Stimulated activated CD4-positive, alpha-beta T cell treated with anti-CD3 and anti-CD28 coated beads, TNF-alpha, amount 100 ng/mL, for 4 hours (primary cell): ENCODE measurements at regions not wholly inside any gene's neighbourhood (a gene's known extent, or its start where the extent isn't known, plus 50 kb on each side); places are given as distances from the start of the nearest gene placed in this dataset.

ENCODE experiments used
- DNase-seq, 3 experiments: peaks; one replicate each; pipeline ENCODE4 v3.0.0-alpha.2; 2020; ENCODE audit warnings: low read depth in 3 of 3

DNA sequence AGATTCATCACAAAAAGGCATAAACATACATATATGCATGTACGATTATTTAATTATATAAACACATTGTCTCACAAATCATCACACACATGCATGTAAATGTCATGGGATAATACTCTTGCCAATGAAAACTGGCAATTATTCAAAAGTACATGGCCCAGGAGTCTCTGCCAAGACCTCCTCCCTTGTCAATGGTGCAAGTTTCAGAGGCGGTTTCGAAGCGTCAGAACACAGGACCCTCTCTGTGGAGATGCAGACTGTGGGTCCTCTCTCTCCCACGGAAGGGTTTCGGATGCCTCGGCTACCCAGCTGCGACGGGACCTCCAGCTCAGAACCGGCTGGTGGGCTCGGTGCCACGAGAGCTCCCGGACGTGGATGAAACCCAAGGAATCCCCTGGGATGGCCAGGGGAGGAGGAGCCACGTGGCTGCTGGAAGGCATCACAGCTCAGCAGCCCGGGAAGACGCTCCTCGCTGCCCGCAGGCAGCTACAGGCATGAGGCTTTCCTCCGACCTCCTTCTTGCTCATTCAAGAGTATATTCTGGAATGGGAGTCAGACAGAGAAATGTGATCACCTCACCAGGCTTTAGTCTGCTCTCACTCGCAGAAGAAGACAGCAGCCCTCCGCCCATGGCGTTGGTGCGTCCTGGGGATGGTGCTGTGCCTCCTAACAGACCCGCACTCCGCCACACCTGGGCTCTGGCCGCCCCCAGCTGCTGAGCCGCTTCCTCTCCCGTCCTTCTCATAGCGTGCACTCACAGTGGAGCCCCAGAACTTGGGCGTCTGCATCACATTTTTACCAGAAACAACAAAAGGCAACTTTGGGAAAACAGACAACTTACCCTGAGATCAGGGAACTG lies 308.8 kb downstream of the IRX2 start:
- no peak for DNase-seq

DNA sequence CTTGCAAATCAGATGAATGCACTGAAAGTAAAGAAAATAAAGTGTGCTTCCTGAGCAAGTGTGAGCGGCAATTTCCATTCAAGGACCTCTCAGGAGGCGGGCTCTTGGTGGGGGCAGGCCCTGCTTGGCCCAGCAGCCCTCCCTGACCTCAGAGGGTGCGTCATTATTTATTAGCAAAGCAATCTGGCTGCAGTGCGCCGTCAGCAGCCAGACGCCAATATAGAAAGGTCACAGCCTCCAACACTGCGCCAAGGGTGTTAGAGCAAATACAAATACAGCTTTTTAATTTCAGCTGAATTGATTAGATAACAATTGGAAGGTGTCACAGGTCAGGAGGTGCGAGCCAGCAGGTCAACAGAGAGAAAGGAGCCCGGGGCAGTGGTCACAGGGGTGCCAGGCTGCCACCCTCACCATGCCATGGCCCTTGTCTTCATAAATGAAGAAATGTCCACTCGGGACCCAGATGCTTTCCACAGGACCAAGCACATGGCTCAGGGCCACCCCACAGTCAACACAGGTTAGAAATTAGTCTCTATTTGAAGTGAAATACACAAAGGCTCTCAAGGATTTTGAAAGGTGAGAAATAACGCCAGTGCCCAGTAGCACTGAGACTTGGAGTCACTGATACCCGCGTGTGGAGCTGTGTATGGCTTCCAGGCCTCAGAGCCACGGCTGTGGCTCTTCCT lies 309.8 kb downstream of the IRX2 start:
- no peak for DNase-seq

DNA sequence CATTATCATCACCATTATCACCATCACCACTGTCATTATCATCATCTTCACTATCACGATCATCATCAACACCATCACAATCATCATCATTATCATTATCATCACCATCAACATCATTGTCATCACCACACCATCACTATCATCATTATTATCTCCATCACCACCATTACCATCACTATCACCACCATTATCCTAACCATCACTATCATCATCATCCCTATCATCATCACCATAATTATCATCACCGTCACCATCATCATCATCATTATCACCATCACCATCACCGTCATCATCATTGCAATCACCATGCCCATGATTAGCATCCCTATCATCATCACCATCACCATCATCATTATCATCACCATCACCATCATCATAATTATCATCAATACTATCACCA lies 311.9 kb downstream of the IRX2 start:
- no peak for DNase-seq

DNA sequence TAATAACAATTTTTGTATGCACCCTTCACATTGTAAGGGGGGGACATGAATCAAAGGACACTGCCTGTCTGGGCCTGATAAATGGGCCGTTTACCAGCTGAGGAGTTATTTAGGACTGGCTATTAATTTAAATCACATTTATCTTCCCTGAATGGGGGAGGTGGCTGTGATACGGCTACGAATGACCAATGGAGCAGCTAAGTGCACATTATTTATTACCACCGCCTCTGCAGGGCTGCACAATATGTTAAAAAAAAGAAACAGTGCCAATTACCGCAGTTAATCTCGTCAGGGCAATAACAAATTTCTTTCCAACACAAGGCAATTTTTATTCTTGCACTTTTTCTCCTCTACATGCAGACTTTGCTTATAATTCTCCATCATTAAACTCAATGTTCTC lies 318.4 kb downstream of the IRX2 start:
- DNase-seq: no peak

DNA sequence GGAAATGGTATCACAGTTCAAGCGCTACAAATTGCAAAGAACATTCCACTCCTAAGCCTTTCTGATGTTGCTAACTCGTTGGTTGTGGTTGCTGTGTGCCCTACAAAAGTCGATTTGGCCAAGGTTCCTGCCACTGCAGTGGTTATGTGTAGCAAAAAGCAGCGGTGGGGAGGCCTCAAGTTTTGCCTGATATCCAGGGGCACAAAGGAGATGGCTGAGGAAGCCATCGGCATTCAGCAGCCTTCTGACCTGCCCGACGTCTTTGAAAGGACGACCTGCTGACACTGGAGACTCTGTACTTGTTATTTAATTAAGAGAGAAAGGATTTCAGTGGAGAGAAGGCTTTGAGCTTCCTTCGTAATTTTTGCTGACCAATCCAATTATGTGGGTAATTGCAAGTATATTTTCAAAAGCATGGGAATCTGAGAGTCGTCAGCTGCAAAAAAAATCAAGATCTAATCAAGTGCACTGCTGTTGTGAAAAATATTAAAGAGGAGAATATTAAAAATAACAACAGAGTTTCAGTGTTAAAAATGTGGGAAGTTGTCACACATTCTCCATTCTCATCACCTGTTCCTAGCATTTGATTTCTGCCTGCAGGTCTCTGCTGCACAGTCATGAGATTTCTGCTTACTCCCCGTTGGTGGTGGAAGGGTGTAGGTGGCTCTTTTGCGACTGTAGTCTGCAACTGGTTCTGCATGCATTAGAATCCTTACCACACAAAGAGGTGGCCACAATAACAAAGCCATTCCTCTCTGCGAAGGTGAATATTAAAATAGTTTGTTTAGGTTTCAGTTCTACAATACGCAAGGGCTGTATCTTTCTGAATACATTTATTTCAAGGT lies 319.2 kb downstream of the IRX2 start:
- DNase-seq: no peak

DNA sequence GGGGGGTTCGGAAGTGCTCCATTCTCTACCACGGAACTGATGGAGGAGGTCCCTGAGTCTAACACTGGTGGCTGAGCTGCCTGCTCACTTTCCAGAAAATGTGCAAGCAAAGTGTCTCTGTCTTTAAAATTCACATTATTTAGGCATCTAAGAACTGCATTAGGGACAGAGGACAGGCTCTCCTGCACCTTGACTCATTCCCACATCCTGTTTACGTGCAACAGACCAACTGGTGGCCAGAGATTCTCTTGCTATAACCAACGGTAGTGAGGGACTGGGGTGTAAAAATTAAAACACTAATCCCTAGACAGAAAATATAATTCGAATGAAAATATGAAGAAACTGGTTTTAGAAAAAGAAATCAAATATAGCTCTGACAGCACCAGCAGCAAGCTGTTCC lies 320.9 kb downstream of the IRX2 start:
- no peak for DNase-seq

DNA sequence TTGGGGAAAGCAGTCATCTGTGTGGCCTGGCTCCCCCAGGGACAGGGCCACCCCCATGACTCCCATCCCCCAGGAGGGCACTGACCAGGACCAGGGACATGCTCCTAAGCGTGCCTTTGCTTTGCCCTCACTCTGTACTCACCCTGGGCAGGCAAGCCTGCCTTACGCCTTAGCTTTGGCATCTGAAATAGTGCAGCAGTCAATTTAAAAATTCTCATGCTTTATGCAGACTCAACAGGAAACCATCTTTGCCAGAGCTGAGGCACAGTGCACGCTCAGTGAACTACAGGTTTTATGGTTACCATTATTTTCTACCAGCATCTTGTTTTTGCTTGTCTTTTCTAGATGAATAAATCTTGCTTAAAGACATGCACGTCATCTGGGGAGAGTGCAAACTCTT lies 323.5 kb downstream of the IRX2 start:
- DNase-seq: no peak

DNA sequence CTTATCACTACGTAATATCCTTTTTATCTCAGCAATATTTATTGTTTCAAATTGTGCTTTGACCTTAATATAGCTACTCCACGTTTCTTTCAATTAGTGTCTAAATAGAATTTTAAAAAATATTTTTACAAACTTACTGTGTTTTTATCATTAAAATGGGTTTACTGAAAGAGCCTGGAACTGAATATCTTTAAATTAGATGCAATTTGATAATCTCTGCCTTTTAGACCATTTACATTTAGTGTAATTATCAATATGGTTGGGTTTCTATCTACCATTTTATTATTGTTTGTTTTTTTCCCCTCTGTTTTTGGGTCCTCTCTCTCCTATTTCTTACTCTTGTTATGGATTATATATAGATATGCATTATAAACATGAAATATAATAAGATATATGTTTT lies 327.8 kb downstream of the IRX2 start:
- no peak for DNase-seq

DNA sequence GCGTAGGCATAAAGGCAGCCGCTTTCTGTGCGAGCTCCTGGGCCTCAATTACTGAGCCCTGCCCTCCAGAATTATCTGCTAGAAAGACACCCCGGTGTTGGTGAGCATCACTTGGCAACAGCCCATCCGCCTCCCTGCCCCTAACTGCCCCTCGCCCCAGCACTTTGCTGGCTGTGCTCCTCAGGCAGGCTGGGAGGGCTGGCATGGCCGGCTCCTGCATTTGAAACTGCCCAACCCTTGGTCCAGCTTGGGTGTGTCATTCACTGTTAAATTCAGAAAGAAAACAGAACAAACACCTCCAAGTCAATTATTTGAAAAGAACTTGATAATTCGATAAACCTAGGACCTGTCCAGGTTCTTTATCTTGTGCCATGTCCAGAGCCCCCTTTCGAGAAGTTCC lies 334.2 kb downstream of the IRX2 start:
- no peak for DNase-seq

DNA sequence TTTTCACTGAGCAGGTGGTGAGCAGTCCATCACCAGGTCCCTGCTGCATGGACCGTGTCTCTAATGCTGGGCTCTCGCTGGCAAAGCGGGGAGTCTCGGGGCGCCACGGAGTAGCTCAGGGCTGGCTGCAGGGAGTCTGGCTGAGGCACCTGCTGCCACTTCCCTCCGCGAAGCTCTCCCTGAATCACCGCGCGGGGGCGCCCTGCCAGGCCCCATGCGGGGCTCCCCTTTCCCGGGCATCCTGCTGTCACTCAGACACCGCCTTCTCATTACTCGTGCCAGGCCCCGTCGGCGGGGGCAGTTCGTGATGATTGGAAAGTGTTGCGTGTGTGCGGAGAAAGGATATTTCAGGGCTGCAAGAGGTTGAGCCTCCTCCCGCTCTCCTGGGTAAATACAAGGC lies 335.8 kb downstream of the IRX2 start:
- no peak for DNase-seq

DNA sequence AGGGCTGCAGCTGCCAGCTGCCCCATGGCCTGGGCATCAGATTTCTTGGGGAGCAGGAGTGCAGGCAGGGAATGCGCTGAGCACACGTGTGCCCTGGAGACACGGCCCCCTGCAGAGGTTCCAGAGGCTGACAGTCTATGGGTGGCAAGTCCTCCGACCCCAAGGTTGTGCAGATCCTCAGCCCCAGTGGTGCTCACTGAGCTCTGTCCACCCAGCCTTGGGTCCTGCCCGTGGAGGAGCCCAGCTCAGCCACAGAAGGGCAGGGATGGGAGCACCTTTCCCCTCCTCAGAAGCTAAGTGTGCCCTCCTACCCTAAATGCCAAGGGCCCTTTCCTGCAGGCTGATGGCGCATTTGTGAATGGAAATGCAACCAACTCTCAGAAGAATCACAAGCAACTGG lies 341.0 kb downstream of the IRX2 start:
- no peak for DNase-seq

DNA sequence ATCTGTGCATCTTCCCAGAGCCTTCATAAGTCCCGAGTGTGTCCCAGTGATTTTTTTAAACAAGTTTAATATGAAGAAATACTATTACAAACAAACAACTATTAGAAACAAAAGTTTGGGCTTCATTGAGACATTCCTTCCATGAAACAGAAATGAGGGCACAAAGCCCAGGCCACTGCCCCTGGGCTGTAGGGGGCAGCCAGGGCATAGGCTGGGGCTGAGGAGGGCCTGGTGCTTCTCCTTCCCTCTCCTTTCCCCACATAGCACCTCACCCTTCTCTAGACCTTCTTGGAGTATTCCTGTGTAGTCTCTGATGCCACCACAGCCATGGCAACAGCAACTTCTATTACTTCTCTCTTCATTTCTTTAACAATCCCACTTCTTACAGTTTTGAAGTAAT lies 348.2 kb downstream of the IRX2 start:
- DNase-seq: no peak

DNA sequence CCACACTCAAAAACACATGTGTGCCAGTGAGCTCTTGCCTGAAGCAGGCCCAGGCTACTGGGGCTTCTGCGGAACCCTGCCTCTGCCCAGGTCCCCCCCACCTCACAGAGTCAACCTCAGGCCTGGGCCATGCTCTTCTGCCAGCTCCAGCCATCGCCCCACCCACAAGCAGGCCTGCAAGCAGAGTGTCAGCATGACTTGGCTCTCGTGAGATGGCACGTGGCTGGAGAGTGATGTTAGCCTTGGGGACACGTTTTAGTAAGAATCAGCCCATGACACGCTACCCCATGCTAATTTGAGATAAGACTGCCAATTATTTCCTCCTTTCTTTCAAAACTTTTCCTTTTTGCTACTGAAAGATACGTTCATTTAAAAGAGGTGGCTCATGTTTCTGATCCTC lies 351.7 kb downstream of the IRX2 start:
- DNase-seq: no peak

DNA sequence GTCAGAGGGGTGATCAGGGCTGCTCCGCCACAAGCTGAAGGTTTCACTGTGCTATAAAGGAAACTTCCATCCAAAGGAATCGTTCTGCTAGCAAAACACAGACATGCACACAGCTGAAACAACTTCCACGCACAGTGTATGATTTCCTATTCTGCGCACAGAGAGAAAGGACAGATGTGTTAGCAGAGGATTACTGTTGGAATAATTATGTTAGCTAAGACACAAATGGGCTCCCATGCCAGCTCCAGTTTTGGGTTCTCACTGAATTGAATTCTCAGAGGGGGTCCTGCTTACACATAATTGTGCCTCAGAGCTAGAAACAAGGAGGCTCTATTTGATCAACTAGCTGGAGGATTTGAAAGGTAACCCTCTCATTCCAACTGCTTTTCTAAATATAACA lies 352.4 kb downstream of the IRX2 start:
- no peak for DNase-seq

DNA sequence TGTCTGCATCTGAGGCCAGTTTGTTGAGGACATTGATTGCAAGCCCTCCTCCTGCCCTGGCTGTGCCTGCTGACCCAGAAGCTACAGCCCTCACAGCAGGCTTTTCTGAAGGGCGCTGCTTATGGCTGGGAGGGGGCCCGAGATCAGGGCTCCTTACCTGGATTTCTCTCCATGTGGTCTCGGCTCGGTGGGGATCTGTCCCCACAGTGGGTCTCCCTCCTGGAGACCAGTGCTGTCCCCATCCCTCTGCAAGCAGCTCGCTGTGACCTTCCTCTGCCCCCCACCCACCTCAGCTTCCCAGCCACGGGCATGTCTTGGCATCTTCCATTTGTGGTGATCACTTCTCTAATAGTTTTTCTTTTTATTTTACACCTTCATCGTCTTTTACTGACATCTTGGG lies 357.9 kb downstream of the IRX2 start:
- no peak for DNase-seq

DNA sequence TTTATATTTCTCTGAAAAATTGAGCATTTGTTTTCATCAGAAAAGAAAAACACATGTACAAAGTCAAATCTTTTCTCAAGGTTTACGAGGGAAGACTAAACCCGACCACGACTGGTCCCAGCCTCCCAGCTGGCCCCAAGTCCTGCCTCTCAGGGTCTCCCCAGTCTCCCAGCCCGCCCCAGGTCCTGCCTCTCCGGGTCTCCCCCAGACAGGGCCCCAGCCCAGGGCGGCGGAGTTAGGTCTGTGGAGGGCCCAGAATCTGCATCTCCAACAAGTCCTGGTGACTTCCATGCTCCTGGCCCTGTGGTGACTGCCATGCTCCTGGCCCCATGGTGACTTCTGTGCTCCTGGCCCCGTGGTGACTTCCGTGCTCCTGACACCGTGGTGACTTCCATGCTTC lies 359.9 kb downstream of the IRX2 start:
- DNase-seq: no peak

DNA sequence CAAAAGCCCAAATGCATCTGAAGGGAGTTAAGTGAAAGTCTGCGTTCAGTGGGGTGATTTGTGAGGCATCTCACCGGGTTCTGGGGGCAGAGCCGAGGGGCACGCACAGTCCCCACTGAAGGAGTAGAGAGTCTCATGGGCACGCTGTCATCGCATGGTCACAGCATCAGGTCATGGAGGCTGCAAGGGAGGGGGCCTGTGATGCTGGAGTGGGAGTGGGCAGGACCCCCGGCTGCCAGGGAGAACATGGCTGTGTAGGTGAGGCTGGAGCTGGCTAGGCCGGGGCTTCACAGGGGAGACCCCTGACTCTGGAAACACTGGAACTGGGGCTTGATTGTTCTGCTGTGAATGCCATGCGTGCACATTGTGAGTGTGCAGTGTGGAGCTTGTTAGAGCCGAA lies 360.5 kb downstream of the IRX2 start:
- no peak for DNase-seq

DNA sequence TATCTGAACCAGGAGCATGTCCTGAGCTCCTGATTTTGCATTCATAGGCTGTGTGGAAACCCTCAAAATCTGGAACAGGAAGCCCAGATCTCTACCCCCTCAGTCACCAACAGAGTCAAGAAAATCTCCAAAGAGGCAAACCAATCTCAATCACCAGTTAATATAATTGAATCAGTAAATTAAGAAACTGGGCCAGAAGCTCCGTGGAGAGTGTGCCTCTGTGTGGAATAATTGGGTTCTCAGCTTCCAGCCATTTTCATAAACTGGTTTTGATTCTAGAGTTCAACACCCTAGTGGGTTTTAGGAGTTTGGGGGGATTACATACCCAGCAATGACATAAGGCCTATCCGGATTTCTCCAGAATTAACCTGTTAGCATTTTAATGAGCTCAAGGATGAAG lies 362.9 kb downstream of the IRX2 start:
- no peak for DNase-seq

DNA sequence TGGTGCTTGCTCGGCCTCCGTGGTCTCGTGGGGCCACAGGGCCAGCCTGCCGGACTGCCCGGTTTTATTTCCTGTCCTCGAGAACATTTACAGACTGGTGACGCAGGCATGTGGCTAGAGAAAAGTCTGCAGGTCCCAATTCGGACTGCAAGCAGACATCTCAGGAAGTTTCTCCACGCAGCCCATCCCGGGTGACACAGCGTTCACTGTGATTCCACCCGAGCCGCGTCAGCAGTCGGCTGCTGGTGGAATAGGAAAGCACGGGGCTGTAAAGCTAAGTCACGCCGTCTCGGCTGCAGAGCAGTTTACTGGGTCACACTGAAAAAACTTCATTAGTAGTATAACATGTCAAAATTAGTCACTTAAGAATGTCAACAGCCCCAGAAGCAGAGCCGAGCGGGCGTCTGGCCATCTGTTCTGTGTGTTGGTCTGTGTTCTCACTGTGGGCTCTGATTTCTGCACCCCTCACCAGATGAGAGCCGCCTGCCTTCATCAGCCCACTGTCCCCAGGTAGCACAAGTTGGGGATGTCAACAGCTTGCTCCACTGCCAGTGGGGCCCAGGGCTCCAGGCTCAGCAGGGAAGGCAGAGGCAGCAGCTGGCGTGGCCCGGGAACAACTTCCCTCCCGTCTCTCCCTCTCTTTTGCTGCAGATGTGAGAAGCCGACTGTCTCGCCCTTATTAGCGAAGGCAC lies 363.7 kb downstream of the IRX2 start:
- DNase-seq: no peak

DNA sequence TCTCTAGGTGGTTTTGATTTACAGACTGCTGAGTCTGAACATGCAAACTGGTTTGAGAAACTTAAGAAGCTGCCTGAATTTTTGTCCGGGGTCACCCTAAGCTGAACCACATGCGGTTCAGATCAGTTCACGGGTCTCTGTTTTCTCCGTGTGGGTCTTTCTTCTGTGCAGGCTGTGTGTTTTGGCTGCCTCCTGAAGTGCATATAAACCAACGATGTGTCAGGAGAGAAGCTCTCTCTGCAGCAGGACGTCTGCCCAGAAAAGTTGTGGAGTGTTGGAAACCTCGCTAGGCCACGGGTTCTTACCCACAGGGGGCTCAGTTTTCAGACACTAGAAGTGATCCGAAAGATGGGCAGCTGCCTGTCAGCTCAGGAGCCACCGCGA lies 364.2 kb downstream of the IRX2 start:
- no peak for DNase-seq

DNA sequence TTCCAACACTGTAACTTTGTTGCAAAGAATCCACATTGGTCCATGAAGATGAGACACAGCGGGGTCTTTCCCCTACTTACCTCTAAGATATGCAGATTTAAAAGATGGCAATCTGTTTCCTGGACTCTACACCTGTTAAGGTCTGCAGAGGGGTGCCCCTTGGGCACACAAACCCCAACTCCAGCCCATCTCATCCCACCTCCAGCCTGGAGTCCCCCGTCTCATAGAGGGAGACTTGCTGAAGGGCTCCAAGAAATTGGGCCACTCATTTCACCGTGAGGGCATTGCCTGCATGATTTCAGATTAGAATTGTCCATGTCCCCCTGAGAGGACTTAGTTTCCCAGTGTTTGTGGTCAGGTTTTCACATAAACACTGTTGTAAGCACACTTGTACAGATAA lies 365.7 kb downstream of the IRX2 start:
- DNase-seq: no peak

DNA sequence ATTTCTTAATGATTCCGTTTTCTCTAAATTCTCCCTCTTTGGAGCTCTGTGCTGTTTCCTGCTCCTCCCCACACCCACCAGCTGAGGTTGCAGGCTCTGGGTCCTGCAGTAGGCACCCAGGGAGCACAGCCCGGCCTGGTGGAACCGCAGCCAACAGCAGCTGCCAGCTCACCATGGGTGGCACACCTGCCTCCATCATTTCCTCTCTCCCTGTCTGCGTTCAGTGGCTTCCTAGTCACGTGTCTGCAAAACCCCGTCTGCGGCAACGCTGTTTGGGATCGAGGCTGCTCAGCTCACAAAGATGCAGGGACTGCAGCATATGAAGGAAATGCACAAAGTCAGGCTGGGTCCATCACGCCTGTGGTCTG lies 367.8 kb downstream of the IRX2 start:
- DNase-seq: no peak
